Activated CD8-positive, alpha-beta memory T cell treated with anti-CD3 and anti-CD28 coated beads, Interleukin-2, amount 10 ng/mL, durations not matched to agents 7 days and 5 days (primary cell): ENCODE measurements at regions not wholly inside any gene's neighbourhood (a gene's known extent, or its start where the extent isn't known, plus 50 kb on each side); places are given as distances from the start of the nearest gene placed in this dataset.

Source experiments
- ATAC-seq: fragments of 150-1000 bp; cut with Tn5 transposase; one replicate; pipeline ENCODE4 v1.10.0; 2021; ENCODE audit warnings: moderate library complexity
- CTCF ChIA-PET: fragments of 350-600 bp; sonication (Branson Sonifier 250); formaldehyde crosslinking; loops from one replicate; lab custom pipeline; 2021; ENCODE audit warnings: antibody characterized with exemption; lab: Charles Lee
- DNase-seq: peaks from one replicate; pipeline ENCODE4 v3.0.0-alpha.2; 2020
- H3K27ac Mint-ChIP-seq: one replicate; pipeline ENCODE4 v1.8.0; 2021; ENCODE audit warnings: mild to moderate bottlenecking, mixed read lengths
- H3K27me3 Mint-ChIP-seq: one replicate; pipeline ENCODE4 v1.8.0; 2021; ENCODE audit warnings: mixed read lengths
- H3K36me3 Mint-ChIP-seq: one replicate; pipeline ENCODE4 v1.8.0; 2021; ENCODE audit warnings: mild to moderate bottlenecking, mixed read lengths
- H3K4me1 Mint-ChIP-seq: one replicate; pipeline ENCODE4 v1.8.0; 2021; ENCODE audit warnings: mixed read lengths
- H3K4me3 Mint-ChIP-seq: one replicate; pipeline ENCODE4 v1.8.0; 2021; ENCODE audit warnings: mild to moderate bottlenecking, moderate library complexity, mixed read lengths
- H3K9me3 Mint-ChIP-seq: one replicate; pipeline ENCODE4 v1.8.0; 2022; ENCODE audit warnings: low read depth, mixed read lengths

DNA sequence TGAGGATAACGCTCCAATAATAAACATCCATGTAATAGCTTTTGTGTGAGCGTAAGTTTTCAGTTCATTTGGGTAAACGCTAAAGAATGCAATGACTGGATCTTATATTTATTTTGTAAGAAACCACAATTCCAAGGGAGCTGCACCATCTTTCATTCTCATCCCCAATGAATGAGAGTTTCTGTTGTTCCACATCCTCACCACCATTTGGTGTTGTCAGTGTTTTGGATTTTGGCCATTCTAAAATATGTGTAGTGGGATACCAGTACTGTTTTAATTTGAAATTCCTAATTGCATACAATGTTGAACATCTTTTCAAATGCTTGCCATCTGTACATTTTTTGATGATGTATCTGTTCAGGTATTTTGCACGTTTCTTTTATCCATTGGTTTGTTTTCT lies 50.9 kb upstream of the SEMA3D start:
- Mint-ChIP-seq H3K4me1 (no peaks in the 10 kb centered on the region), H3K9me3 (peaks cover 2% of the 10 kb centered on the region), H3K27me3 (no peaks in the 10 kb centered on the region), H3K4me3 (no peak overlapping the region), H3K36me3 (no peaks in the 10 kb centered on the region), H3K27ac (no peak overlapping the region)
- ATAC-seq (no peak), DNase-seq (no peak)
- CTCF ChIA-PET = no interaction called here
